OCI-LY7 (cell line): ENCODE measurements at regions not wholly inside any gene's neighbourhood (a gene's known extent, or its start where the extent isn't known, plus 50 kb on each side); places are given as distances from the start of the nearest gene placed in this dataset.
A peak's percentile ranks its signal among the peaks of the same experiment; 100 is the strongest.
"Not testable (repeated sequence)": the region's sequence is repeated elsewhere in the genome, so short reads cannot be mapped to it uniquely, and the experiment has no call there.

Experiments
- BruUV-seq: library from RNA; stranded (reverse); fragments of 400-500 nt; replicated peaks from 2 replicates; lab custom pipeline; 2021; lab: Mats Ljungman, UMichigan
- CTCF ChIA-PET: fragments of 300-600 bp; sonication (Branson Sonifier 250); formaldehyde crosslinking; loops from one replicate; lab custom pipeline; 2022; ENCODE audit warnings: antibody characterized with exemption; ENCODE audit not compliant: unreplicated experiment; lab: Charles Lee
- POLR2A ChIA-PET: fragments of 300-600 bp; sonication (Branson Sonifier 250); formaldehyde crosslinking; loops from one replicate; lab custom pipeline; 2022; ENCODE audit warnings: antibody characterized with exemption; lab: Charles Lee
- DNase-seq: peaks from one replicate; pipeline ENCODE4 v3.0.0-alpha.2; 2015; ENCODE audit warnings: low spot score
- H2AFZ ChIP-seq: fragments of 200-600 bp; sonication (generic), shearing (Covaris generic); 2 replicates; pipeline ENCODE4 v1.6.1; 2014; ENCODE audit warnings: mild to moderate bottlenecking, antibody characterized with exemption, low read length, moderate library complexity
- H3K27ac ChIP-seq: fragments of 200-600 bp; sonication (generic); 2 replicates; pipeline ENCODE4 v1.5.1; 2014; ENCODE audit warnings: mixed run types, low read depth, mild to moderate bottlenecking, moderate library complexity, low read length, inconsistent platforms; ENCODE audit not compliant: poor library complexity, severe bottlenecking
- H3K36me3 ChIP-seq: fragments of 200-600 bp; sonication (generic); 2 replicates; pipeline ENCODE4 v1.6.1; 2014; ENCODE audit warnings: mild to moderate bottlenecking, antibody characterized with exemption, low read length, moderate library complexity, mixed read lengths; ENCODE audit not compliant: insufficient read depth
- H3K4me1 ChIP-seq: fragments of 200-600 bp; sonication (generic); 2 replicates; pipeline ENCODE4 v1.5.1; 2014; ENCODE audit warnings: mild to moderate bottlenecking, low read length; ENCODE audit not compliant: insufficient read depth, poor library complexity, severe bottlenecking
- H3K4me2 ChIP-seq: fragments of 200-600 bp; sonication (generic); 2 replicates; pipeline ENCODE4 v1.6.1; 2014; ENCODE audit warnings: mild to moderate bottlenecking, low read length
- H3K4me3 ChIP-seq: fragments of 200-600 bp; sonication (generic); 2 replicates; pipeline ENCODE4 v1.5.1; 2014; ENCODE audit warnings: mild to moderate bottlenecking, low read depth, low read length; ENCODE audit not compliant: poor library complexity, severe bottlenecking
- H3K79me2 ChIP-seq: fragments of 200-600 bp; sonication (generic); 2 replicates; pipeline ENCODE4 v1.6.1; 2016; ENCODE audit warnings: low read depth, mild to moderate bottlenecking, low read length, moderate library complexity, mixed read lengths; ENCODE audit not compliant: insufficient read depth
- H3K9me2 ChIP-seq: fragments of 200-600 bp; sonication (generic); 2 replicates; pipeline ENCODE4 v1.6.1; 2016; ENCODE audit warnings: mild to moderate bottlenecking, low read length, mixed read lengths; ENCODE audit not compliant: insufficient read depth
- H3K9me3 ChIP-seq: fragments of 200-600 bp; sonication (generic); 2 replicates; pipeline ENCODE4 v1.6.1; 2014; ENCODE audit warnings: mild to moderate bottlenecking, mixed run types, low read length, mixed read lengths
- H4K20me1 ChIP-seq: fragments of 200-600 bp; sonication (generic); 2 replicates; pipeline ENCODE4 v1.6.1; 2014; ENCODE audit warnings: mild to moderate bottlenecking, antibody characterized with exemption, low read length, moderate library complexity, mixed read lengths; ENCODE audit not compliant: insufficient read depth
- EZH2phosphoT487 ChIP-seq: fragments of 200-600 bp; sonication (generic); IDR thresholded peaks from 2 replicates; pipeline ENCODE4 v1.6.1; 2018; ENCODE audit warnings: low read depth, borderline replicate concordance, mild to moderate bottlenecking, mixed run types, antibody characterized with exemption, low read length, moderate library complexity, mixed read lengths
- intact Hi-C: fragments of 100-400 bp; cut with micrococcal nuclease; formaldehyde crosslinking; loops from one replicate; pipeline ENCODE4 v1.10.0; 2022; ENCODE audit not compliant: unreplicated experiment
- TF ChIP-seq, protein P1 (sequence below): fragments of 200-600 bp; sonication (generic); conservative IDR thresholded peaks from 2 replicates; pipeline ENCODE4 v1.5.1; 2014; ENCODE audit warnings: mild to moderate bottlenecking, antibody characterized with exemption, low read length, moderate library complexity, mixed read lengths

DNA sequence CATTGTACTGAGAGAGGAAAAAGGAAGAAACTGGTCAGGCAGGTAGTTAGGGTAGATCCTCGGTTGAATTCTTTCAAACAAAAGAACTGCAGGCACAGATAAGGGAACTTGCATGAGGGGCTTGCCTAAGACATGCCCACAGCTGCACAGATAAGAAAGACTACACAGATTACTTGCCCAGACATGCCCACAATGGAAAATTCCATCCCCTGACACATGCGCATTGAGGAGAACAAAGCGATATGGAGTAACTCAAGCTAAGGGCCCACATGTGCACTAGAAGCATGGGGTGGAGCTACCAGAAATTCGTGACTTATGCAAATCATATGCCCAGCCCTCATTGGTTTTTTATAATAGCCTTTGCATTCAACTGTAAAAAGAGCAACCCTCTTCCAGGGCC, 181.3 kb upstream of the ZNF521 start:
- intact Hi-C loops, result no loop called here
- H3K4me3 ChIP-seq, result no peak overlapping the region
- CTCF ChIA-PET, result no interaction called here
- no peaks in the 10 kb centered on the region for H3K9me2 ChIP-seq
- H3K9me3 ChIP-seq, result peaks cover 9% of the 10 kb centered on the region; the same call in 1 of the 2 replicates
- H3K4me1 ChIP-seq, result peaks cover 27% of the 10 kb centered on the region
- H3K79me2 ChIP-seq, result no peaks in the 10 kb centered on the region
- TF ChIP-seq EZH2phosphoT487, result no peak
- DNase-seq, result peak; percentile 30
- no peak overlapping the region for H3K27ac ChIP-seq
- no peak overlapping the region for H3K4me2 ChIP-seq
- POLR2A ChIA-PET, result interaction anchor here (0.6 kb wide), 2 partner anchors 230 to 386 kb away, joined by 3 to 5 read pairs; no protein-coding TSS in a partner anchor
- H2AFZ ChIP-seq, result peak overlapping the region; percentile 53
- no peaks in the 10 kb centered on the region for H4K20me1 ChIP-seq
- no peaks in the 10 kb centered on the region for H3K36me3 ChIP-seq
- BruUV-seq, result no TSS peak

DNA sequence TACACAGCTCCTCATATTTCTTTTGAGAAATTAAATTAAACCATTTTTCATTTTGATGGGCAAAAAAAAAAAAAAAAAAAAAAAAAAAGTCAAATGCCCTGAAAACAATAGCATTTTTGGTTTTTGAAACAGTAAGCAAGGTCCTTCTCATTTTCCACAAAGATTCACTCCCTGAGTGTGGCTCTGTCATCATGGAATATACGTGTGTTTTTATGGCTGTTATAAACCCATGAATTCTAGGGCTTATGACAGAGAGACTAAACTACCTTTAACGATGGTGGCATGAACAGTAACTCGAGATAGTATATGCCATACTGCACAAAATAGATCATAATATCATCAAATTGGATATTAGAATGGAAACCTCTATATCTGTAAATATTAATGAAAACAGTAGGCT, 179.2 kb upstream of the ZNF521 start:
- intact Hi-C loops, result no loop called here
- no TSS peak for BruUV-seq
- POLR2A ChIA-PET, result interaction anchor here (0.6 to 0.8 kb wide), 7 partner anchors 9 to 1014 kb away, joined by 3 to 6 read pairs (median 3); no protein-coding TSS in a partner anchor
- no peak for DNase-seq
- no peak for TF ChIP-seq EZH2phosphoT487
- TF ChIP-seq, protein P1, sequence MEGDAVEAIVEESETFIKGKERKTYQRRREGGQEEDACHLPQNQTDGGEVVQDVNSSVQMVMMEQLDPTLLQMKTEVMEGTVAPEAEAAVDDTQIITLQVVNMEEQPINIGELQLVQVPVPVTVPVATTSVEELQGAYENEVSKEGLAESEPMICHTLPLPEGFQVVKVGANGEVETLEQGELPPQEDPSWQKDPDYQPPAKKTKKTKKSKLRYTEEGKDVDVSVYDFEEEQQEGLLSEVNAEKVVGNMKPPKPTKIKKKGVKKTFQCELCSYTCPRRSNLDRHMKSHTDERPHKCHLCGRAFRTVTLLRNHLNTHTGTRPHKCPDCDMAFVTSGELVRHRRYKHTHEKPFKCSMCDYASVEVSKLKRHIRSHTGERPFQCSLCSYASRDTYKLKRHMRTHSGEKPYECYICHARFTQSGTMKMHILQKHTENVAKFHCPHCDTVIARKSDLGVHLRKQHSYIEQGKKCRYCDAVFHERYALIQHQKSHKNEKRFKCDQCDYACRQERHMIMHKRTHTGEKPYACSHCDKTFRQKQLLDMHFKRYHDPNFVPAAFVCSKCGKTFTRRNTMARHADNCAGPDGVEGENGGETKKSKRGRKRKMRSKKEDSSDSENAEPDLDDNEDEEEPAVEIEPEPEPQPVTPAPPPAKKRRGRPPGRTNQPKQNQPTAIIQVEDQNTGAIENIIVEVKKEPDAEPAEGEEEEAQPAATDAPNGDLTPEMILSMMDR, result no peak
- Histone ChIP-seq H3K4me3 (no peak overlapping the region), H3K4me1 (peaks cover 43% of the 10 kb centered on the region), H3K9me2 (no peaks in the 10 kb centered on the region), H4K20me1 (no peaks in the 10 kb centered on the region), H3K4me2 (no peak overlapping the region), H3K36me3 (peaks cover 4% of the 10 kb centered on the region; the same call in 1 of the 2 replicates), H3K27ac (no peak overlapping the region), H3K9me3 (peaks cover 9% of the 10 kb centered on the region; the same call in 1 of the 2 replicates), H3K79me2 (no peaks in the 10 kb centered on the region), H2AFZ (peak overlapping the region; percentile 53; the same call in 1 of the 2 replicates)
- CTCF ChIA-PET, result no interaction called here

DNA sequence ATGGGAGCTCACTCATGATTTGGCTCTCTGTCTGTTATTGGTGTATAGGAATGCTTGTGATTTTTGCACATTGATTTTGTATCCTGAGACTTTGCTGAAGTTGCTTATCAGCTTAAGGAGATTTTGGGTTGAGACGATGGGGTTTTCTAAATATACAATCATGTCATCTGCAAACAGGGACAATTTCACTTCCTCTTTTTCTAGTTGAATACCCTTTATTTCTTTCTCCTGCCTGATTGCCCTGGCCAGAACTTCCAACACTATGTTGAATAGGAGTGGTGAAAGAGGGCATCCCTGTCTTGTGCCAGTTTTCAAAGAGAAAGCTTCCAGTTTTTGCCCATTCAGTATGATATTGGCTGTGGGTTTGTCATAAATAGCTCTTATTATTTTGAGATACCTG, 173.8 kb upstream of the ZNF521 start:
- H2AFZ ChIP-seq, BruUV-seq, H4K20me1 ChIP-seq, DNase-seq, H3K27ac ChIP-seq, H3K9me2 ChIP-seq, H3K79me2 ChIP-seq, intact Hi-C loops, H3K4me3 ChIP-seq, CTCF ChIA-PET, H3K36me3 ChIP-seq, H3K9me3 ChIP-seq: not testable (repeated sequence)
- peaks cover 39% of the 10 kb centered on the region for H3K4me1 ChIP-seq
- 0 out of 2 replicates have a peak overlapping the region, but pooled peaks have one; percentile 31 for H3K4me2 ChIP-seq
- POLR2A ChIA-PET, result interaction anchor here (3.5 kb wide), 1 partner anchor 8 kb away, joined by 19 read pairs; no protein-coding TSS in a partner anchor
